ENCODE measurements at regions not wholly inside any gene's neighbourhood (a gene's known extent, or its start where the extent isn't known, plus 50 kb on each side); places are given as distances from the start of the nearest gene placed in this dataset.

DNA sequence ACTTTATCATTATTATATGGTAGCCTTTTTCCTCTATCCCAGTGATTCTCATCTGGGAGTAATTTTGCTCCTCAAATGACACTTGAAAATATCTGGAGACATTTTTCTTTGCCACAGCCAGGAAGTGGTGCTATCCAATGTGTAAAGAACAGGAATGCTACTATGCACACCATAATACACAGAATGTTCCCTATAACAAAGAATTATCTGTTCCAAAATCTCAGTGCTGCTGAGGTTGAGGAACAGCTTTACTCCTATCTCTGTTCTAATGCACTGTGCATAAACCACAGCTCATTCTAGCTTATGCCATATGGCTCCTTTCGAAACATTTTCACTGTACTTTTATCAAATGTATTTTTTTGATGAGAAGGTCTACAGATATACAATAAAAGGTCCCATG is 1231.2 kb upstream of the CELF4 start:
- Histone ChIP-seq H3K27ac (no peak overlapping the region), H3K36me3 (no peaks in the 10 kb centered on the region), H3K4me1 (no peaks in the 10 kb centered on the region), H3K27me3 (replicated peaks in 1 of 7) (no peaks in the 10 kb centered on the region), H3K4me3 (no peak overlapping the region), H3K9me3 (peaks cover 0 to 12% (median 0%) of the 10 kb centered on the region in 8 donors)
- 78 to 90% (median 79%) methylated on average over 1 of the region's 1 CpG for WGBS, 5 donors
- intact Hi-C loops (cut with DNase I; ENCODE audit: low total_unique reads), result no loop called here
- TF ChIP-seq, protein P1, sequence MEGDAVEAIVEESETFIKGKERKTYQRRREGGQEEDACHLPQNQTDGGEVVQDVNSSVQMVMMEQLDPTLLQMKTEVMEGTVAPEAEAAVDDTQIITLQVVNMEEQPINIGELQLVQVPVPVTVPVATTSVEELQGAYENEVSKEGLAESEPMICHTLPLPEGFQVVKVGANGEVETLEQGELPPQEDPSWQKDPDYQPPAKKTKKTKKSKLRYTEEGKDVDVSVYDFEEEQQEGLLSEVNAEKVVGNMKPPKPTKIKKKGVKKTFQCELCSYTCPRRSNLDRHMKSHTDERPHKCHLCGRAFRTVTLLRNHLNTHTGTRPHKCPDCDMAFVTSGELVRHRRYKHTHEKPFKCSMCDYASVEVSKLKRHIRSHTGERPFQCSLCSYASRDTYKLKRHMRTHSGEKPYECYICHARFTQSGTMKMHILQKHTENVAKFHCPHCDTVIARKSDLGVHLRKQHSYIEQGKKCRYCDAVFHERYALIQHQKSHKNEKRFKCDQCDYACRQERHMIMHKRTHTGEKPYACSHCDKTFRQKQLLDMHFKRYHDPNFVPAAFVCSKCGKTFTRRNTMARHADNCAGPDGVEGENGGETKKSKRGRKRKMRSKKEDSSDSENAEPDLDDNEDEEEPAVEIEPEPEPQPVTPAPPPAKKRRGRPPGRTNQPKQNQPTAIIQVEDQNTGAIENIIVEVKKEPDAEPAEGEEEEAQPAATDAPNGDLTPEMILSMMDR (IDR thresholded peaks at IDR 0.05 in 8 of 11, conservative IDR thresholded peaks at IDR 0.05 in 3 of 11), result no peak
- TF ChIP-seq POLR2AphosphoS5 (IDR thresholded peaks at IDR 0.05), result no peak
- no peak for TF ChIP-seq POLR2A (IDR thresholded peaks at IDR 0.05)
- DNase-seq, result no peak

GRCh38 chr18:38792731-38793130 is 1227.1 kb upstream of the CELF4 start:
- intact Hi-C loops (cut with DNase I; ENCODE audit: low total_unique reads), result no loop called here
- WGBS, 5 donors, result 89 to 95% (median 89%) methylated on average over 6 of the region's 6 CpGs
- TF ChIP-seq POLR2A (IDR thresholded peaks at IDR 0.05) (no peak), POLR2AphosphoS5 (IDR thresholded peaks at IDR 0.05) (no peak)
- TF ChIP-seq, protein P1 (IDR thresholded peaks at IDR 0.05 in 8 of 11, conservative IDR thresholded peaks at IDR 0.05 in 3 of 11), result no peak
- H3K27ac ChIP-seq, result no peak overlapping the region
- no peak overlapping the region for H3K4me3 ChIP-seq
- DNase-seq, result no peak
- no peaks in the 10 kb centered on the region for H3K27me3 ChIP-seq (replicated peaks in 1 of 7)
- no peaks in the 10 kb centered on the region for H3K9me3 ChIP-seq
- H3K36me3 ChIP-seq, result no peaks in the 10 kb centered on the region
- no peaks in the 10 kb centered on the region for H3K4me1 ChIP-seq

GRCh38 chr18:38790786-38791185 is 1225.2 kb upstream of the CELF4 start:
- Histone ChIP-seq H3K27me3 (replicated peaks in 1 of 7) (no peaks in the 10 kb centered on the region), H3K27ac (no peak overlapping the region), H3K9me3 (peaks cover 0 to 9% (median 0%) of the 10 kb centered on the region in 8 donors), H3K36me3 (no peaks in the 10 kb centered on the region), H3K4me3 (no peak overlapping the region), H3K4me1 (no peaks in the 10 kb centered on the region)
- 77 to 90% (median 86%) methylated on average over 1 of the region's 1 CpG for WGBS, 5 donors
- no peak for TF ChIP-seq POLR2AphosphoS5 (IDR thresholded peaks at IDR 0.05)
- no peak for DNase-seq
- intact Hi-C loops (cut with DNase I; ENCODE audit: low total_unique reads), result no loop called here

- WGBS, 5 donors, result 62 to 96% (median 74%) methylated on average over 1 of the region's 1 CpG
- no peak for DNase-seq
- Histone ChIP-seq H3K4me1 (no peaks in the 10 kb centered on the region), H3K36me3 (no peaks in the 10 kb centered on the region), H3K9me3 (peaks cover 0 to 14% (median 0%) of the 10 kb centered on the region in 8 donors), H3K4me3 (no peak overlapping the region), H3K27me3 (replicated peaks in 1 of 7) (no peaks in the 10 kb centered on the region), H3K27ac (no peak overlapping the region)
- intact Hi-C loops (cut with DNase I; ENCODE audit: low total_unique reads), result no loop called here
- TF ChIP-seq POLR2A (IDR thresholded peaks at IDR 0.05), result no peak
- no peak for TF ChIP-seq POLR2AphosphoS5 (IDR thresholded peaks at IDR 0.05)
- TF ChIP-seq, protein P1 (IDR thresholded peaks at IDR 0.05 in 8 of 11, conservative IDR thresholded peaks at IDR 0.05 in 3 of 11), result no peak
Observed at GRCh38 chr18:38790303-38790702, 1224.7 kb upstream of the CELF4 start.

GRCh38 chr18:38789141-38789540 is 1223.5 kb upstream of the CELF4 start:
- Histone ChIP-seq H3K9me3 (peaks cover 0 to 14% (median 0%) of the 10 kb centered on the region in 8 donors), H3K36me3 (no peaks in the 10 kb centered on the region), H3K27ac (no peak overlapping the region), H3K4me3 (no peak overlapping the region), H3K4me1 (no peaks in the 10 kb centered on the region), H3K27me3 (replicated peaks in 1 of 7) (no peaks in the 10 kb centered on the region)
- 11 to 23% (median 21%) methylated on average over 1 of the region's 1 CpG for WGBS, 5 donors
- no peak for DNase-seq
- intact Hi-C loops (cut with DNase I; ENCODE audit: low total_unique reads), result no loop called here
- TF ChIP-seq POLR2AphosphoS5 (IDR thresholded peaks at IDR 0.05), result no peak
- TF ChIP-seq, protein P1 (IDR thresholded peaks at IDR 0.05 in 8 of 11, conservative IDR thresholded peaks at IDR 0.05 in 3 of 11), result no peak
- no peak for TF ChIP-seq POLR2A (IDR thresholded peaks at IDR 0.05)
